Endothelial cell (in vitro differentiated cells): ENCODE measurements at regions not wholly inside any gene's neighbourhood (a gene's known extent, or its start where the extent isn't known, plus 50 kb on each side); places are given as distances from the start of the nearest gene placed in this dataset.
"Not testable (repeated sequence)": the region's sequence is repeated elsewhere in the genome, so short reads cannot be mapped to it uniquely, and the experiment has no call there.

Source experiments
- DNase-seq: peaks from one replicate; pipeline ENCODE4 v3.0.0; 2021; ENCODE audit warnings: low spot score
- H3K27ac Mint-ChIP-seq: one replicate; pipeline ENCODE4 v1.8.0; 2021; ENCODE audit warnings: mixed read lengths, inconsistent platforms; ENCODE audit not compliant: unreplicated experiment
- H3K27me3 Mint-ChIP-seq: one replicate; pipeline ENCODE4 v1.8.0; 2021; ENCODE audit warnings: mild to moderate bottlenecking, moderate library complexity, mixed read lengths, inconsistent platforms; ENCODE audit not compliant: unreplicated experiment
- H3K36me3 Mint-ChIP-seq: one replicate; pipeline ENCODE4 v1.8.0; 2021; ENCODE audit warnings: mild to moderate bottlenecking, low read depth, mixed read lengths, inconsistent platforms; ENCODE audit not compliant: unreplicated experiment
- H3K4me1 Mint-ChIP-seq: one replicate; pipeline ENCODE4 v1.8.0; 2021; ENCODE audit warnings: mild to moderate bottlenecking, mixed read lengths, inconsistent platforms; ENCODE audit not compliant: unreplicated experiment
- H3K4me3 Mint-ChIP-seq: one replicate; pipeline ENCODE4 v1.8.0; 2021; ENCODE audit warnings: mild to moderate bottlenecking, mixed read lengths, inconsistent platforms; ENCODE audit not compliant: unreplicated experiment
- H3K9me3 Mint-ChIP-seq: one replicate; pipeline ENCODE4 v1.8.0; 2021; ENCODE audit warnings: mixed read lengths, inconsistent platforms; ENCODE audit not compliant: unreplicated experiment
- TF ChIP-seq, protein P1 (sequence below): fragments of 200-600 bp; sonication (generic); IDR thresholded peaks from one replicate; pipeline ENCODE4 v1.5.0; 2021; ENCODE audit warnings: antibody characterized with exemption; ENCODE audit not compliant: unreplicated experiment

DNA sequence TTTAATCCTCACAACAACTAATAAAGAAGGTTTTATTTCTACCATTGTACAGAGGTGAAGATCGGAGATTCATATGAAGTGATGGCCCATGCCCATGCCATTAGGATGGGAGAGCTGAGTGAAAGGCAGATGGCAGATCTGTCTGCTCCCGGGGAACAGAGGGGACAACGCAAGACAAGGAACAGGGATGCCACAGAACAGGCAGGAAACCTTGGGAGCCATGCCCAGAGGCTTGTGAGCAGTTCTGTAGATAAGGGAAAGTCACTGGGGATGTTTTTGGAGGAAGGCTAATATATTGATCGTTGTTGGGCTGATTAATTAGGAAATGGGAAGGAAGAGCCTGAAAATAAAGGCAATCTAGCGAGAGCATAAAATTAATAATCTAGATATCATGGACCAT lies 73.1 kb upstream of the ITGB1 start:
- H3K4me3 Mint-ChIP-seq = no peak overlapping the region
- DNase-seq = no peak
- H3K36me3 Mint-ChIP-seq = no peaks in the 10 kb centered on the region
- TF ChIP-seq, protein P1, sequence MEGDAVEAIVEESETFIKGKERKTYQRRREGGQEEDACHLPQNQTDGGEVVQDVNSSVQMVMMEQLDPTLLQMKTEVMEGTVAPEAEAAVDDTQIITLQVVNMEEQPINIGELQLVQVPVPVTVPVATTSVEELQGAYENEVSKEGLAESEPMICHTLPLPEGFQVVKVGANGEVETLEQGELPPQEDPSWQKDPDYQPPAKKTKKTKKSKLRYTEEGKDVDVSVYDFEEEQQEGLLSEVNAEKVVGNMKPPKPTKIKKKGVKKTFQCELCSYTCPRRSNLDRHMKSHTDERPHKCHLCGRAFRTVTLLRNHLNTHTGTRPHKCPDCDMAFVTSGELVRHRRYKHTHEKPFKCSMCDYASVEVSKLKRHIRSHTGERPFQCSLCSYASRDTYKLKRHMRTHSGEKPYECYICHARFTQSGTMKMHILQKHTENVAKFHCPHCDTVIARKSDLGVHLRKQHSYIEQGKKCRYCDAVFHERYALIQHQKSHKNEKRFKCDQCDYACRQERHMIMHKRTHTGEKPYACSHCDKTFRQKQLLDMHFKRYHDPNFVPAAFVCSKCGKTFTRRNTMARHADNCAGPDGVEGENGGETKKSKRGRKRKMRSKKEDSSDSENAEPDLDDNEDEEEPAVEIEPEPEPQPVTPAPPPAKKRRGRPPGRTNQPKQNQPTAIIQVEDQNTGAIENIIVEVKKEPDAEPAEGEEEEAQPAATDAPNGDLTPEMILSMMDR = no peak
- H3K4me1 Mint-ChIP-seq = no peaks in the 10 kb centered on the region
- H3K27ac Mint-ChIP-seq = no peak overlapping the region
- H3K9me3 Mint-ChIP-seq = no peaks in the 10 kb centered on the region
- peaks cover 2% of the 10 kb centered on the region for H3K27me3 Mint-ChIP-seq

DNA sequence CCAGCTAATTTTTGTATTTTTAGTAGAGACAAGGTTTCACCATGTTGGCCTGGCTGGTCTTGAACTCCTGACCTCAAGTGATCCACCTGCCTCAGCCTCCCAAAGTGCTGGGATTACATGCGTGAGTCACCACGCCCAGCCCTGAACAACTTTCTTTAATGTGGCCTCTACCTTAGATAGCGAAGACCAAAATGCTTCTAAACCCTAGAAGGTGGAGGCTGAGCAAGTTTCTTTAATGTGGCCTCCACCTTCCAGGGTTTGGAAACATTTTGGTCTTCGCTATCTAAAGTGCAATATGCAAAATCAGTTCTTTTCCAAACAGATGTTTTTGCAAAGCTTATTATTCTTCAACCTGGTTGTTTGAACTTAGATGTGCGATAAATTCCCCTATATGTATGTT lies 70.5 kb upstream of the ITGB1 start:
- not testable (repeated sequence) for H3K36me3 Mint-ChIP-seq, H3K4me1 Mint-ChIP-seq, H3K9me3 Mint-ChIP-seq

DNA sequence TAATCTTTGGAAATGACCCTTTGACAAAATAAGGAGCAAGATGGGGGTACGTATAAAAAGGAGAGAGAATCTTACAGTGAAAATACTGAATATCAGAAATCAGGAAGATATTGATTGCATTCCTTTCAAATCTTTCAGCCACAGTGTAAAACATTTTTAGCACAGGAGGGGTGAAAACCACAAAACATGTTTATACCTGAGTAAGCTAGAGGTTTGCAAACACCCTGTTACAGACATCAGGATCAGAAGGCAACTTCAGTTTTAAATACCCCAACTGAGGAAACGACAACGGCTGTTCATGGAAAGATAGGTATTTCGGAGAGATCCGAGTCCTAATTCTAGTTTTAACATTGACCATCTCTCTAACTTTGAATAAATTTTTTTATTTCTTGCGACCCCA lies 69.1 kb upstream of the ITGB1 start:
- no peak for DNase-seq
- H3K9me3 Mint-ChIP-seq = no peaks in the 10 kb centered on the region
- no peaks in the 10 kb centered on the region for H3K4me1 Mint-ChIP-seq
- H3K27ac Mint-ChIP-seq = no peak overlapping the region
- no peak overlapping the region for H3K4me3 Mint-ChIP-seq
- TF ChIP-seq, protein P1 = no peak
- H3K27me3 Mint-ChIP-seq = peaks cover 2% of the 10 kb centered on the region
- no peaks in the 10 kb centered on the region for H3K36me3 Mint-ChIP-seq

More for the DNA sequence above, 70.5 kb upstream of the ITGB1 start:
- not testable (repeated sequence) for DNase-seq, H3K27ac Mint-ChIP-seq, H3K27me3 Mint-ChIP-seq, H3K4me3 Mint-ChIP-seq

DNA sequence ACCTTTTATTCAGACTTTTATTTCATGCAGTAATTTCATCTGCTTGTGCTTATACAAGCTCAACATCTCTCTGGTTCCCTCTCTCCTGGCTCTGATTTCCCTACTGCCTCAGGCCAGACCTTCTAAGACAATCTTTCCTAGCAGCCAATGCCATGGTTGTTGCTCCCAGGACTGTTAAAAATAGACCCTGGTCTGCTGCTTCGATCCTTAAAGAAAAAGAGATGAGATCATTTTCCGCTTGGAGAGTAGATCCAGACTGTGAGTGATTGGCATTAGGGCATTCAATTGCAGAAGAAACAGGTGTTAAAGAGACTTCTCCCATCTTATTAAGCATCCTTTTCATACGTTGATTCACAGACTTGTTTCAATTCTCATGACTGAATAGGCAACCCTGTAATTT lies 68.4 kb upstream of the ITGB1 start:
- Mint-ChIP-seq H3K9me3 (no peaks in the 10 kb centered on the region), H3K4me1 (no peaks in the 10 kb centered on the region), H3K36me3 (no peaks in the 10 kb centered on the region), H3K27ac (no peak overlapping the region), H3K27me3 (peaks cover 4% of the 10 kb centered on the region), H3K4me3 (no peak overlapping the region)
- TF ChIP-seq, protein P1 = no peak
- no peak for DNase-seq

DNA sequence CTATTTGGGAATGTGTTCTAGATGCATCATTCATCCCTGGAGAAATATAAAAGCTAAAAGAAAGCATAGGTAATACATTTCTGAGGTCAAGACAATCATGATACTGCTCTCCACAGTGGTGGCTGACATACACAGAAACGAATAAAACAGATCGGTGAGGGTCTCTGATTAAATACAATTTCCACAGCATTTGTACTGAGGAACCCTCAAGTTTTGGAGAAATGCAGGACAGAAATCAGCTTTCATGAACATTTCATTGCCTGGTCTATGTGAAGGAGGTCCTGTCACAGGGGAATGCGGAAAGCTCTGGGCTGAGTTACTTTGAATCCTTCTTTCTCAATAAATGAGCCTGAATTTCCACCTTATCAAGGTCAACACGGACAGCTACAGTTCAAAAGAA lies 67.9 kb upstream of the ITGB1 start:
- no peaks in the 10 kb centered on the region for H3K36me3 Mint-ChIP-seq

More for the DNA sequence above, 67.9 kb upstream of the ITGB1 start:
- no peaks in the 10 kb centered on the region for H3K9me3 Mint-ChIP-seq
- peaks cover 4% of the 10 kb centered on the region for H3K27me3 Mint-ChIP-seq
- DNase-seq = no peak
- no peaks in the 10 kb centered on the region for H3K4me1 Mint-ChIP-seq
- no peak overlapping the region for H3K4me3 Mint-ChIP-seq
- TF ChIP-seq, protein P1 = no peak
- no peak overlapping the region for H3K27ac Mint-ChIP-seq
